KMS-11 (cell line): ENCODE measurements at regions not wholly inside any gene's neighbourhood (a gene's known extent, or its start where the extent isn't known, plus 50 kb on each side); places are given as distances from the start of the nearest gene placed in this dataset.

Experiments used
- H2AFZ ChIP-seq: fragments of 200-600 bp; sonication (generic); 2 replicates; pipeline ENCODE4 v1.6.1; 2016; ENCODE audit warnings: antibody characterized with exemption, mixed run types, low read depth
- H3K27ac ChIP-seq: fragments of 200-600 bp; sonication (generic); 2 replicates; pipeline ENCODE4 v1.6.1; 2016; ENCODE audit warnings: mild to moderate bottlenecking, mixed run types
- H3K27me3 ChIP-seq: fragments of 200-600 bp; sonication (generic); 2 replicates; pipeline ENCODE4 v1.6.1; 2017; ENCODE audit warnings: mild to moderate bottlenecking, low read depth, mixed run types, moderate library complexity; ENCODE audit not compliant: insufficient read depth
- H3K36me3 ChIP-seq: fragments of 200-600 bp; sonication (generic); 2 replicates; pipeline ENCODE4 v1.6.1; 2017; ENCODE audit warnings: mild to moderate bottlenecking, mixed run types; ENCODE audit not compliant: insufficient read depth
- H3K4me1 ChIP-seq: fragments of 200-600 bp; sonication (generic); 2 replicates; pipeline ENCODE4 v1.6.1; 2016; ENCODE audit warnings: mild to moderate bottlenecking, low read depth, mixed run types; ENCODE audit not compliant: poor library complexity, severe bottlenecking
- H3K4me2 ChIP-seq: fragments of 200-600 bp; sonication (generic); 2 replicates; pipeline ENCODE4 v1.7.0; 2016; ENCODE audit warnings: mild to moderate bottlenecking, mixed run types
- H3K4me3 ChIP-seq: fragments of 200-600 bp; sonication (generic); IDR thresholded peaks from 2 replicates; pipeline ENCODE4 v1.6.1; 2017; ENCODE audit warnings: low read depth, low read length, mixed read lengths; ENCODE audit not compliant: insufficient read depth
- H3K79me2 ChIP-seq: fragments of 200-600 bp; sonication (generic); 2 replicates; pipeline ENCODE4 v1.6.1; 2016; ENCODE audit warnings: low read depth, mixed run types; ENCODE audit not compliant: insufficient read depth
- H3K9ac ChIP-seq: fragments of 200-600 bp; sonication (generic); 2 replicates; pipeline ENCODE4 v1.6.1; 2016; ENCODE audit warnings: mild to moderate bottlenecking, mixed run types
- H4K20me1 ChIP-seq: fragments of 200-600 bp; sonication (generic); 2 replicates; pipeline ENCODE4 v1.6.1; 2016; ENCODE audit warnings: mild to moderate bottlenecking, mixed run types; ENCODE audit not compliant: insufficient read depth
- CTCF ChIP-seq: fragments of 200-600 bp; sonication (generic); conservative IDR thresholded peaks from 2 replicates; pipeline ENCODE4 v1.6.1; 2017; ENCODE audit warnings: low read depth, mild to moderate bottlenecking, antibody characterized with exemption, low read length, moderate library complexity, mixed read lengths

GRCh38 chr2:189231719-189232323, 52.3 kb upstream of the COL5A2 start:
- Histone ChIP-seq H3K9ac (no peak overlapping the region), H3K4me3 (no peak overlapping the region), H3K27me3 (no peaks in the 10 kb centered on the region), H3K79me2 (no peaks in the 10 kb centered on the region), H3K36me3 (no peaks in the 10 kb centered on the region), H4K20me1 (no peaks in the 10 kb centered on the region), H3K4me1 (peaks cover 8% of the 10 kb centered on the region), H3K27ac (no peak overlapping the region), H3K4me2 (no peak overlapping the region), H2AFZ (no peak overlapping the region)
- no peak for TF ChIP-seq CTCF

- Histone ChIP-seq H3K9ac (no peak overlapping the region), H2AFZ (no peak overlapping the region), H3K4me3 (no peak overlapping the region), H3K27me3 (no peaks in the 10 kb centered on the region), H4K20me1 (no peaks in the 10 kb centered on the region), H3K79me2 (no peaks in the 10 kb centered on the region), H3K4me2 (no peak overlapping the region; the same call in 1 of the 2 replicates), H3K27ac (no peak overlapping the region), H3K36me3 (no peaks in the 10 kb centered on the region), H3K4me1 (peaks cover 8% of the 10 kb centered on the region)
- TF ChIP-seq CTCF: no peak
Measured at GRCh38 chr2:189232759-189233406, 53.3 kb upstream of the COL5A2 start.

GRCh38 chr2:189233527-189233926, 54.0 kb upstream of the COL5A2 start:
- no peak for TF ChIP-seq CTCF
- Histone ChIP-seq H3K4me3 (no peak overlapping the region), H3K4me2 (no peak overlapping the region; the same call in 1 of the 2 replicates), H3K36me3 (no peaks in the 10 kb centered on the region), H3K27me3 (no peaks in the 10 kb centered on the region), H3K27ac (no peak overlapping the region), H3K4me1 (peaks cover 8% of the 10 kb centered on the region), H4K20me1 (no peaks in the 10 kb centered on the region), H2AFZ (no peak overlapping the region), H3K9ac (no peak overlapping the region), H3K79me2 (no peaks in the 10 kb centered on the region)

GRCh38 chr2:189234991-189235390, 55.4 kb upstream of the COL5A2 start:
- H3K27ac ChIP-seq: no peak overlapping the region
- H2AFZ ChIP-seq: no peak overlapping the region
- no peak for TF ChIP-seq CTCF
- H3K4me2 ChIP-seq: no peak overlapping the region
- H3K36me3 ChIP-seq: no peaks in the 10 kb centered on the region
- H3K4me1 ChIP-seq: peaks cover 8% of the 10 kb centered on the region
- H3K79me2 ChIP-seq: no peaks in the 10 kb centered on the region
- H3K4me3 ChIP-seq: no peak overlapping the region
- no peaks in the 10 kb centered on the region for H3K27me3 ChIP-seq
- no peak overlapping the region for H3K9ac ChIP-seq
- H4K20me1 ChIP-seq: no peaks in the 10 kb centered on the region
